ENCODE measurements at regions not wholly inside any gene's neighbourhood (a gene's known extent, or its start where the extent isn't known, plus 50 kb on each side); places are given as distances from the start of the nearest gene placed in this dataset.

GRCh38 chr2:60285626-60286316 lies 267.7 kb downstream of the BCL11A start:
- H3K9me3 Mint-ChIP-seq, result no peaks in the 10 kb centered on the region
- H3K4me3 Mint-ChIP-seq, result no peak overlapping the region
- no peaks in the 10 kb centered on the region for H3K27me3 Mint-ChIP-seq (ENCODE audit: low read depth)
- H3K4me1 Mint-ChIP-seq, result peaks cover 10% of the 10 kb centered on the region
- no peak for TF ChIP-seq CTCF (IDR thresholded peaks at IDR 0.05; ENCODE audit: unreplicated experiment)
- H3K36me3 Mint-ChIP-seq, result no peaks in the 10 kb centered on the region
- no peak for DNase-seq (ENCODE audit: low spot score in 2 of 2, unreplicated experiment in 2 of 2)
- no peak overlapping the region for H3K27ac Mint-ChIP-seq

GRCh38 chr2:60283626-60284025 lies 269.8 kb downstream of the BCL11A start:
- Mint-ChIP-seq H3K4me1 (no peaks in the 10 kb centered on the region), H3K36me3 (no peaks in the 10 kb centered on the region), H3K27me3 (ENCODE audit: low read depth) (no peaks in the 10 kb centered on the region), H3K27ac (no peak overlapping the region), H3K9me3 (no peaks in the 10 kb centered on the region), H3K4me3 (no peak overlapping the region)
- no peak for DNase-seq (ENCODE audit: low spot score in 2 of 2, unreplicated experiment in 2 of 2)
- no peak for TF ChIP-seq CTCF (IDR thresholded peaks at IDR 0.05; ENCODE audit: unreplicated experiment)

GRCh38 chr2:60282886-60283285 lies 270.6 kb downstream of the BCL11A start:
- H3K9me3 Mint-ChIP-seq, result no peaks in the 10 kb centered on the region
- H3K27ac Mint-ChIP-seq, result no peak overlapping the region
- no peaks in the 10 kb centered on the region for H3K27me3 Mint-ChIP-seq (ENCODE audit: low read depth)
- no peaks in the 10 kb centered on the region for H3K4me1 Mint-ChIP-seq
- no peaks in the 10 kb centered on the region for H3K36me3 Mint-ChIP-seq
- DNase-seq (ENCODE audit: low spot score in 2 of 2, unreplicated experiment in 2 of 2), result no peak
- H3K4me3 Mint-ChIP-seq, result no peak overlapping the region
- no peak for TF ChIP-seq CTCF (IDR thresholded peaks at IDR 0.05; ENCODE audit: unreplicated experiment)

- Mint-ChIP-seq H3K27me3 (ENCODE audit: low read depth) (no peaks in the 10 kb centered on the region), H3K4me1 (no peaks in the 10 kb centered on the region), H3K27ac (no peak overlapping the region), H3K9me3 (no peaks in the 10 kb centered on the region), H3K4me3 (no peak overlapping the region), H3K36me3 (no peaks in the 10 kb centered on the region)
- DNase-seq (ENCODE audit: low spot score in 2 of 2, unreplicated experiment in 2 of 2), result no peak
- no peak for TF ChIP-seq CTCF (IDR thresholded peaks at IDR 0.05; ENCODE audit: unreplicated experiment)
Measured at GRCh38 chr2:60281730-60282129, 271.7 kb downstream of the BCL11A start.

GRCh38 chr2:60280238-60280637 lies 273.2 kb downstream of the BCL11A start:
- peaks cover 10% of the 10 kb centered on the region for H3K9me3 Mint-ChIP-seq
- no peak for TF ChIP-seq CTCF (IDR thresholded peaks at IDR 0.05; ENCODE audit: unreplicated experiment)
- H3K4me3 Mint-ChIP-seq, result no peak overlapping the region
- no peaks in the 10 kb centered on the region for H3K36me3 Mint-ChIP-seq
- no peaks in the 10 kb centered on the region for H3K4me1 Mint-ChIP-seq
- H3K27me3 Mint-ChIP-seq (ENCODE audit: low read depth), result no peaks in the 10 kb centered on the region
- H3K27ac Mint-ChIP-seq, result no peak overlapping the region
- no peak for DNase-seq (ENCODE audit: low spot score in 2 of 2, unreplicated experiment in 2 of 2)

- Mint-ChIP-seq H3K4me3 (no peak overlapping the region), H3K27ac (no peak overlapping the region), H3K9me3 (peaks cover 15% of the 10 kb centered on the region), H3K36me3 (no peaks in the 10 kb centered on the region), H3K4me1 (no peaks in the 10 kb centered on the region), H3K27me3 (ENCODE audit: low read depth) (no peaks in the 10 kb centered on the region)
- no peak for DNase-seq (ENCODE audit: low spot score in 2 of 2, unreplicated experiment in 2 of 2)
- no peak for TF ChIP-seq CTCF (IDR thresholded peaks at IDR 0.05; ENCODE audit: unreplicated experiment)
Measured at GRCh38 chr2:60278906-60279305, 274.5 kb downstream of the BCL11A start.

Measured in mesothelial cell of epicardium (in vitro differentiated cells).